ENCODE measurements at regions not wholly inside any gene's neighbourhood (a gene's known extent, or its start where the extent isn't known, plus 50 kb on each side); places are given as distances from the start of the nearest gene placed in this dataset.

DNA sequence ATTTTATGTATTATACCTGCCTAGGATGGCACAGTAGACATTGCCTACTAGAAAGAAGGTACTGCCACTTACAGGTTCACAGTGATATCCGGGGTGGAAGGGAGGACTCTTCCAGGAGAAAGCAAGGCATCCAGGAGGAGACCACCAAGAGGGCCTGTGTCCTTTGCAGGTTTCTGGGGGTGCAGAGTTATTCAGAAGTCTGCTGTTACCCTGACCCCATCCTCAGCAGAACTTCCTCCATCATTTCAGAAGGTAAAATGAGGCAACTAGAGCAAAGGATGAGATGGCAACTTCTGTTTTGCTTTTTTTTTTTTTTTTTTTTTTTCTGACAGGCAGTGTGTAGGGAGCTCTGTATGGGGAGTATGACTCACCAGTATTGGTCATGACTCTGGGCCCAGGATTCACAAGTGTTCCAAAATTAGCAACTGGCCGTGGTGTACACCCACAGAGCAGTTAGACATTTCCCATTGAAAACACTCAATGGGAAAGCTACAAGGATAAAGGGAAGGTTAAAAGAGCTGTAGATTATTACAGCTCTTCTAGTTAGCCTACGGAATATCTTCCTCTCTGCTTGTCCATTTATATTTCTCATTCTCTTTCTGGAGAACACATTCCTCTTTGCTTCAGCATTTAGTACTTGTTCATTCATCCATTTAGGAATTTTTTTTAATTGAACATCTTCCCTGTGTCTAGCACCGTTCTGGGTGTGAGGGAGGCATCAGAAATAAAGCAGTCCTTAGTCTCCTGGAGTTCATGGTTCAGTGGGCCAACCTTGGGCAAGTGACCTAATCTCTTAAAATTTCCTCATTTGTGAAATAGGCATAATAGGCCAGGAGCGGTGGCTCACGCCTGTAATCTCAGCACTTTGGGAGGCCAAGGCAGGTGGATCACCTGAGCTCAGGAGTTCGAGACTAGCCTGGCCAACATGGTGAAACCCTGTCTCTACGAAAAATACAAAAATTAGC lies 50.5 kb upstream of the PPP2R5A start:
- TF ChIP-seq, protein P1, sequence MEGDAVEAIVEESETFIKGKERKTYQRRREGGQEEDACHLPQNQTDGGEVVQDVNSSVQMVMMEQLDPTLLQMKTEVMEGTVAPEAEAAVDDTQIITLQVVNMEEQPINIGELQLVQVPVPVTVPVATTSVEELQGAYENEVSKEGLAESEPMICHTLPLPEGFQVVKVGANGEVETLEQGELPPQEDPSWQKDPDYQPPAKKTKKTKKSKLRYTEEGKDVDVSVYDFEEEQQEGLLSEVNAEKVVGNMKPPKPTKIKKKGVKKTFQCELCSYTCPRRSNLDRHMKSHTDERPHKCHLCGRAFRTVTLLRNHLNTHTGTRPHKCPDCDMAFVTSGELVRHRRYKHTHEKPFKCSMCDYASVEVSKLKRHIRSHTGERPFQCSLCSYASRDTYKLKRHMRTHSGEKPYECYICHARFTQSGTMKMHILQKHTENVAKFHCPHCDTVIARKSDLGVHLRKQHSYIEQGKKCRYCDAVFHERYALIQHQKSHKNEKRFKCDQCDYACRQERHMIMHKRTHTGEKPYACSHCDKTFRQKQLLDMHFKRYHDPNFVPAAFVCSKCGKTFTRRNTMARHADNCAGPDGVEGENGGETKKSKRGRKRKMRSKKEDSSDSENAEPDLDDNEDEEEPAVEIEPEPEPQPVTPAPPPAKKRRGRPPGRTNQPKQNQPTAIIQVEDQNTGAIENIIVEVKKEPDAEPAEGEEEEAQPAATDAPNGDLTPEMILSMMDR (IDR thresholded peaks at IDR 0.05; ENCODE audit: low read depth, low read length, missing control alignments), result no peak
- peak; percentile 80 for DNase-seq (ENCODE audit: extremely low read depth, low read depth)

More for the DNA sequence above, 50.5 kb upstream of the PPP2R5A start:
- H3K4me3 ChIP-seq (replicated peaks; ENCODE audit: low read depth, low read length), result no peak overlapping the region
